Fibroblast of gingiva (primary cell): ENCODE measurements at regions not wholly inside any gene's neighbourhood (a gene's known extent, or its start where the extent isn't known, plus 50 kb on each side); places are given as distances from the start of the nearest gene placed in this dataset.

Experiments
- DNase-seq: peaks from one replicate; pipeline ENCODE4 v3.0.0-alpha.2; 2011; ENCODE audit warnings: low read depth

DNA sequence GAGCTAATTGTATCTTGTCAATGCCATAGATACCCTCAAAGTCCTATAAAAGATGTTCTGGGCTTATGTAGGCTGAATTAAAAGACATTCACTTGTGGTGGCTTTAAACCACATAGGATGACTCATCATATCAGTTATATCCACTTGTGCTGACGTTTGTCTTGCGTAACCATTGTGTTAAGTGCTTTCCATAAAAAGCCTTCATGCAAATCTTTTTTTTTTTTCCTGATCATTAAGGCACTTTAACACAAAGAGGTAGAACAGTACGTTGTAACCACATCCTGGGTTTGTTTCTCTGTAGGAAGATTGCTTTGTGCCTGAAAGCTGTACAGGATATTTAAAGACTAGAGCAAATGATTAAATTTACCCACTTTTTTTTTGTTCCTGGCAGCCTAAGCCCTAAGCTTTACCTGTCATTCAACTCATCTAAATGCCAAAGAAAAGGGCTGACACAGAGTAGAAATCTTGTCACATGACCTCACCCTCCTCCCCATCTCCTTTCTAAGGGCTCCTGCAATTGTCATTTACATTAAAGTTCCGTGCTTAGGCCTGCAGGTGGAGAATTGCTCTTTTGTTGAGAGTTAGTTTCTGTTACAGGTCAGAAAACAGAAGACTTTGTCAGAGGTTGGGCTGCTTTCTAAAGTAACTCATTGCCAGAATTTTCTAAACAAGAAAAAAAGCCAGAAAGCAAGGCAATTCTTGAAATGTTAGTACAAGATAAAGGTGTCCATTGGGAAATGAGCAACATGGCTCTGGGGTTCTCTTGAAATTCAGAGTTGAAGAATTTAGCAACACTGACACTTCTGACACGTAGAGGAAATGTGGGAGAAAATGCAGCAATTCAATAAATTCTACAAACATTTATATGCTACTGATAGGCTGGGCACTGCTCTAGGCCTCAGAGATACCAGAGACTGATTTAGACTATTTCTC, 555.6 kb downstream of the PPARGC1A start:
- peak; percentile 39 for DNase-seq

DNA sequence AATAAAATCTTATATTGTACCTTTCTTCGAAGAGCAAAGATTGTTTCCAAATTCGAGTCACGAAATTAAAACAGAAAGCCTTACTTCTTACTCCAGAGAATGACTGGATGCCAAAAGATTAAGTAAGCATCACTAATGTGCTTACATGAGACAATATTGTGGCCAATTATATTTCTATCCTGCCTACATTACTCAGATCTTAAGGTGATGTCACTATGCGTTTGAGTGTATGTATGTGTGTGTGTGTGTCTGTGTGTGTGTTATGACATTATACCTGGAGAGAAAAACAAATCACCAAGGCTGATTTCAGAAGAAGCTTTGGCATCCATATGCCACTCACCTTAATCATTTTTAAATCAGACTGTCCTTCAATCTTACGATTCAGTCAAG, 556.3 kb downstream of the PPARGC1A start:
- no peak for DNase-seq

- no peak for DNase-seq
Observed at GRCh38 chr4:23332313-23332712, 557.5 kb downstream of the PPARGC1A start.

- DNase-seq = no peak
Observed at GRCh38 chr4:23327120-23327519, 562.7 kb downstream of the PPARGC1A start.

GRCh38 chr4:23324021-23324690, 565.7 kb downstream of the PPARGC1A start:
- no peak for DNase-seq

- no peak for DNase-seq
Observed at GRCh38 chr4:23323436-23323835, 566.4 kb downstream of the PPARGC1A start.

DNA sequence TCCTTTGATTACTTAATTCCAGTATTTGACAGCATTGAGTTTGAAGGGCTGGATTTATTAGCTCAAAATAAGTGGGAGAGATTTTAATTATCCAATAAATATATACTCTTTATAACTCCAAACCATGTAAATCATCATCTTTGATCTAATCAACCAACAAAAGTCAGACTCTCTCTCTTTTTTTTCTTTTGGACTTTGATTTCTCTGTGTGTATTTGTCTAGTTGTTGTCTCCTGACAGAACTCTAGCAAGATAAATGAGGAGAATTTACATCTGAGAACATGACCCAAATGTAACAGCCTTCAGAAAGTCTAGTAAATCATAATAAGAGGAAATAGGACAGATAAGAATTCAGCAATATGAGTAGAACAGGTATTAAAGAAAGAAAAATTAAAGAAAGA, 567.1 kb downstream of the PPARGC1A start:
- DNase-seq = no peak

DNA sequence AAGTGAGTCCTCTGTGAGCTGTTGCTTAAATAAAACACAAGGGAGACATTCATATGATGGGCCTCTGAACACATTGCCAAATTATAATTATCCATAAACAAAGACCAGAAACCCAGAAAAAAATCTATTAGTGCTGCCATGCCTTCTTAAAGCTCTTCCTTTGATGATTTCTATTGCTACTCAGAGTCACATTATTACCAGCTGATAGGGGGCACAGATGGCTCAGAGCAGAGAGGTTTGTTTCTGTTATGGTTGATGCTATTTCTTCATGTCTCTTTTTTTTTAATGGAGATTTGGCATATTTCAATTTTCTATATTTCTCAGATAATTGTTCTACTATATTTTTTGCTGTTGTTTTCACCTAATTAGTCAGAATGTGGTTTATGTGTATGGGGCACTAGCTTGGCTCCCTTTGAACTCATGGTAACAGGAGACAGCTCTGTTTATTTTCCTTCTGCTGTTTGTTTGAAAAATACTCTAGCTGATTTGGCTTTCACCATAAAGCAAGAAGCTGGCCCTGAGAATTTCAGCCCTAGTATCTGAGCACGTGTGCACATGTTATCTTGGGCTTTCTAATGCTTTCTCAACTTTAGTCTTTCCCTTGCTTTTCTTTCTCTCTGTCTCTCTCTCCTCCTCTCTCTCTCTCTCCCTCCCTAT, 568.8 kb downstream of the PPARGC1A start:
- DNase-seq = no peak

GRCh38 chr4:23312686-23313085, 577.2 kb downstream of the PPARGC1A start:
- DNase-seq = no peak

- no peak for DNase-seq
Observed at GRCh38 chr4:23311983-23312382, 577.9 kb downstream of the PPARGC1A start.

- no peak for DNase-seq
Observed at GRCh38 chr4:23305026-23305425, 584.8 kb downstream of the PPARGC1A start.

DNA sequence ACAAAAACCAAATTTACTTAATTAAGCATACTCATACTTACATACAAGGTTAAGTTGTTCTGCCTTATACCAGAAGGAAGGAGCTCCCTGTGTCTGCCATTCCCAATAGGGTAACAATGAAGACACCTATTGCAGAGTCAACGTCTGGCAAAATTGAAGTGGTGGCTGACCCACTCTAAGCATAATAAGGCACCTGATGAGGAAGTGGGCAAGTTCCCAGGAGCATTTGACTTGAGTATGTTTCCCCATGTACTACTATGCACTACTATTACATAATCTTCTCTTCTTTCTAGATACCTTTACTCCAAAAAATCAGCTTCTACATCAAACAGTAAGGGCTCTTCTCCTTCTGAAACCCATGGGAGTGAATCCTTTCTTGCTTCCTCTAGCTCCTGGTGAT, 591.5 kb downstream of the PPARGC1A start:
- DNase-seq = no peak

DNA sequence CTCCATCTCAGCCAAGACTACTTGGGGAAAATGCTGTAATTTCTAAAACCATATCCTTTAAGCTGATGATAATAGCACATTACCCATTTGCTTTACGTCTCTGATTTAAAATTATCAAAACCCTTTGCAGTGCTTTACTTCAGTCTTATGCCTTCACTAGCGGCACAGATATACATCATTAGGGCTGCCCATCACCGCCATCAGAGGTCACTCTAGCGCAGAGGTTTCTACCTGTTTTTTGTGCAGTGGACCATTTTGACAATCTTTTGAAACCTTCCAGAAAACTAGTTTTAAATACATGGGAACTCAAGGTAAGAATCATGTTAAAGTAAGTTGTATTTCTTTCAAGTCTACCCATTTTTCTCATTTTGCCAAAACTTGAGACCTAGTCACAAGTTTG, 592.5 kb downstream of the PPARGC1A start:
- DNase-seq = no peak

GRCh38 chr4:23291139-23291538, 598.4 kb downstream of the GBA3 start:
- no peak for DNase-seq

GRCh38 chr4:23290656-23291055, 597.9 kb downstream of the GBA3 start:
- no peak for DNase-seq

DNA sequence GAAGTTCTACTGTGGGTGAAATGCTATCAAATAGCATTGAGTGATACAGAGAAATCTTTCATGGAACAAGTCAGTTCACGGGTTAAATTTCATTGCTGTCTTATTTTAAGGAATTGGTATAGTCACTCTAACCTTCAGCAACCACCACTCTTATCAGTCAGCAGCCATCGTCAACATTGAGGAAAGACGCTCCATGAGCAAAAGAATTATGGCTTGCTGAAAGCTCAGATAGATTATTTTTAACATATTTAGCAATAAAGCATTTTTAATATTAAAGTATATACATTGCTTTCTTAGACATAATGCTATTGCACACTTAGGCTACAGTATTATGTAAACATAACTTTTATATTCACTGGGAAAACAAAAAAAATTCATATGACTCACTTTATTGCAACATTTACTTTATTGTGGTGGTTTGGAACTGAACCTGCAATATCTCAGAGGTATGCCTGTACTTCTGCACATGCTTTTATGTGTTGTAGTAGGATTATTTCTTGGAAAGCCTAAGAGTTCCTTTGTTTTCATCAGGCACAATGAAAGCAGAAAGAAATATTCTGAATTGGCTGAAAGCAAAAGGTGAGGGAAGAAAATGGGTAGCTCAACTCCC, 586.7 kb downstream of the GBA3 start:
- DNase-seq = no peak

DNA sequence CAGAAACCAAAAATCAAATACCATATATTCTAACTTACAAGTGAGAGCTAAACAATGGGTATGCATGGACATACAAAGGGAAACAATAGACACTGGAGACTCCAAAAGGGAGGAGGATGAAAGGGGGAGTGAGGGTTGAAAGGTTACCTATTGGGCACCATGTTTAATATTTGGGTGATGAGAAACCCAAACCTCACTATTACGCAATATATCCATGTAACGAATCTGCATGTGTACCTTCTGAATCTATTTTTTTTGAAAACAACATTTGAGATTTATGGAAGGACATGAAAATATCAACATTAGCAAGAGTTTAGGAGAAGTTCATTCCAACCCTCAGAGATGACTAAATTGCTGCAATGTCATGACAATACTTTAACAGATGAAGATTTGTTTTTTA, 586.1 kb downstream of the GBA3 start:
- no peak for DNase-seq

DNA sequence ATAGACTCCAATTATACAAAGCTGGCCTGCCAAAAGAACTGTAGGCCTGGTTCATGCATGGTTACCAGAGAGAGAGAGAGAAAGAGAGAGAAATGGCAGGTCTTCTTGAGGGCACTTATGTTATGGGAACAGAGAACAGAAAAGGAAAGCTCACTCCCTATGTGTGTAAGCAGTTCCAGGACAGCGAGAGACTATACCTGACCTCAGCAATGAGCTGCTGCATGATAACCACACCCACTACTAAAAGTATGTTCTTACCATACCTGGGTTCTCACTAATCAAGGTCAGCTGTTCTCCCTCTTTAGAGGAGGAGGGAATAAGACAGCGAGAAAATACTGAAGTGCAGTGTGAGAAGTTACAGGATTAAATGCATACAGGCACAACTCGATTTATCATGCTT, 583.3 kb downstream of the GBA3 start:
- no peak for DNase-seq

DNA sequence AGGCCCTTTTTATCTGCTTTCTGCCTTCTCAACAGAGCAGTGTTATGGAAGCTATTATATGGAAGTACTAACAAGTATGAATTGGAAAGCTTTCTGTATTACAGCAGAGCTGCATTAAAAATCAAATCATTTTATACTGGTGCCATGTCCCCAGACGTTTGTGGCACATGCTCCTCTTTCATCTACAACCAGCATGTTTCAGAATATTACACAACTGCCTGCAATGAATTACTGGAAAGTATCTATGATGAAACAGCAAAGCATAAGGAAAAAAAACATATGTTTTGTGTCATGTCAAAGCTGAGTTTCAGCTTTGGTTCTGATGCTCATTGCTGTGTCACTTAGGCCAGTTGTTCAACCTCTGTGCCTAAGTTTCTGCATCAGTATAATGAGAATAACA, 576.8 kb downstream of the GBA3 start:
- no peak for DNase-seq

- DNase-seq = no peak
Observed at GRCh38 chr4:23268072-23268771, 575.5 kb downstream of the GBA3 start.

- DNase-seq = no peak
Observed at GRCh38 chr4:23266401-23266800, 573.7 kb downstream of the GBA3 start.

DNA sequence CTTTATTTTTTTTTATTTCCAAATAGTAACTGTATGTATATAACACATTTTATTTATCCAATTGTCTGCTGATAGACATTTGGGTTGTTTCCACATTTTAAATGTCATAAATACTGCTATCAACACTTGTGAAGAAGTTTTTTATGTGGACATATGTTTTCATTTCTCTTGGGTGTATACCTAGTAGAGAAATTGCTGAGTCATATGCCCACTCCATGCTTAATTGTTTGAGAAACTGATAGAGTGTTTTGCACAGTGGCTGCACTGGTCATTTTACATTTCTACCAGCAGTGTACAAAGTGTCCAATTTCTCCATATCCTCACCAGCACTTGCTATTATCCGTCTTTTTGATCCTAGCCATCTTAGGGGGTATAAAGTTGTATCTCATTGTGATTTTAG, 567.8 kb downstream of the GBA3 start:
- no peak for DNase-seq
